HG03159 (cell line): ENCODE measurements at regions not wholly inside any gene's neighbourhood (a gene's known extent, or its start where the extent isn't known, plus 50 kb on each side); places are given as distances from the start of the nearest gene placed in this dataset.
"Not testable (repeated sequence)": the region's sequence is repeated elsewhere in the genome, so short reads cannot be mapped to it uniquely, and the experiment has no call there.

ENCODE experiments used
- ATAC-seq: cut with Tn5 transposase; IDR thresholded peaks from one replicate; pipeline ENCODE4 v1.9.1; 2021; ENCODE audit warnings: mild to moderate bottlenecking, moderate library complexity; ENCODE audit not compliant: unreplicated experiment

DNA sequence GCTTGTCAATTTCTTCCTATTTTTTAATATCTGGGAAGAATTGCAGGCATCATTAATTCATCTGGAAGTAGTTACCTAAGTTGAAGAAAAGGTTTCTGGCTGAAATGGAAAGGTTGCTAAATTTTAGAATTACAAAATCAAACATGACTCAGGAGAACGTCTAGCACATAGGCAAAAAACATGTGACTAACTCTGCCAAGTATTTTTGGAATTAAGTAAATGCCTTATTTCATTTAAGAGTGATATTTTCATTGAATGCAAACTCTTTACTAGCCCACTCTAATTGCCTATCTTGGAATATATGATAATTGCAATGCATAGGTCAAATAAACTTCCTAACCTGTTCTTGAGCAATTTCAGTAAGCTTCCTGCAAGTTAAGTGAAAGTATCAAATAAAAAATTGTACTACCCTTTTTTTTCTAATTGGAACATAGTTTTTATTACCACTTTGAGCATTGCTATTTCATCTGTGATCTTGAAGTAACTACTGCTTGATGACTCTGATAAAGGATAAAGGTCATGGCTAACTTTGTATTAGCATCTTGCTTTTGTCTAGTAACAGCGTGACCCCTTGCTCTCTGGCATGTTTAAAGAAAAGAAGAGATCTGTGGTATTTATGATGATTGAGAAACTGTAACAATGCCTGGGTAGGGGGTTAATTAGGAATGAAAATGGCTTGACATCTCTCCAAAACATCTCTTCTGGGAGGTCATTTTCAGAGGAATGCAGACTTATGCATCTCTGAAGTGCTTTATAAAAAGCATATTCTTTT, 208.3 kb upstream of the NCAM2 start:
- no peak for ATAC-seq

GRCh38 chr21:20800106-20800505, 198.1 kb upstream of the NCAM2 start:
- ATAC-seq: no peak

DNA sequence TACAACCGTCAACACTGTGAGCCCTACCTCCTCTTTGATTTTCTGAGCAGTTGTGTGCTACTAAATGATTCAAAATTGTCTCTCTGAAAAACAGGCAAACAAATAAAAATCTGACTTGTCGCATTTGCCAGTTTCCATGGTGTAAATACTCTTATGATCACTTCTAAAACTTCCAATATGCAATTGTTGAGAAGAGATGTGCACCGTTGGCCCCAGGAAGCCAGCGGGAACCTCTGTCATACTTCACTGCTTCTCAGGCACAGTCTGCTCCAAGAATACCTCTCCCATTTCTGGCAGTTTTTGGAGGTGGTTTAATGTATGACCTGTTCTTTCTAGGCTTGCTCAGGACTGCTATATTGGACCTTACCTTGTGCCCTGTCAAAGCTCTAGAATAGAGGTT, 196.0 kb upstream of the NCAM2 start:
- no peak for ATAC-seq

DNA sequence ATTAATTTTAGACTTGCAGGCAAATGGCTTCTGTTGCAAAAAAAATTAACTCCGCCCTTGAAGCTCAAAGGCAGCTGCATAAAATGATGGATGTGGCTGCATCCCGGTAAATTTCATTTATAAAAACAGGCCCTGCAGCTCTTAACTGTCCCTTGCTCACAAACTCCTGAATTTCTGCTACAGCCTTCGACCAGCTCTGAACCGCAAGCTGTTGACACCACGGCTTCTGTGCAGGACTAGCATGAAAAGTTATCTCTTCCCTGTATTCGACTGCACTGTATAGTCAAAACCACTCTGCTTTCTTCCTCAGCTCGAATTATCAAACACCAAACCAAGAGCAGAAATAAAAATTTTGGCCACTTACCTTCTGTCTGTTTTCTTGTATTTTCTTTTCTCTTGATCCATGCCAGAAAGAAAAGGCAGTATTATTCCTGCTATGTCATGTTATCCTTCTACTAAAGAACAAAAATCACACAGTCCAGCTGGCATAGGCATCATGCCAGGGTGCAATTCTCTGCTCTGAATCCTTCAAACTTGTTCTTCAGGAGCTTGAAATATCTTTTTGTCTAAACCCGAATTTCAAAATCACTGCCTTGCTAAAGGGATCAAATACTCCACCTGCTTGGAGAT, 195.5 kb upstream of the NCAM2 start:
- ATAC-seq: no peak

- no peak for ATAC-seq
Measured at GRCh38 chr21:20811702-20812101, 186.5 kb upstream of the NCAM2 start.

DNA sequence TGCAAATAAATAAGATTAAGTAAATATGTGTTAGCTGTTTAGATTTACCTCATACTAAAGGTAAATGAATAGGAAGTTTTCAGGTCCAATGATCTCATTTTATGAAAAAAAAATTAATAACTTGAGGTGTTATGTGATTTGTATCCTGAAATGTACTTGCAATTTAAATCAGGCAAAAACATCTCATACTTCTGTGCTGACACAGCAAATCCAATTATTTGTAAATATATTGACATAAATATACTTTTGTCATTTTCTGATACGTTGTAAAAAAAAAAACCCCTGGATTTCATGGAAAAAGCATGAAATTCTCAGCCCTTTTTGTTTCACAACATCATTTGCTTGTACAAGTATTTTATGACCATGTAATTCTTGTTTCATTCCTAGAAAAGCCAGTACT, 184.1 kb upstream of the NCAM2 start:
- no peak for ATAC-seq

DNA sequence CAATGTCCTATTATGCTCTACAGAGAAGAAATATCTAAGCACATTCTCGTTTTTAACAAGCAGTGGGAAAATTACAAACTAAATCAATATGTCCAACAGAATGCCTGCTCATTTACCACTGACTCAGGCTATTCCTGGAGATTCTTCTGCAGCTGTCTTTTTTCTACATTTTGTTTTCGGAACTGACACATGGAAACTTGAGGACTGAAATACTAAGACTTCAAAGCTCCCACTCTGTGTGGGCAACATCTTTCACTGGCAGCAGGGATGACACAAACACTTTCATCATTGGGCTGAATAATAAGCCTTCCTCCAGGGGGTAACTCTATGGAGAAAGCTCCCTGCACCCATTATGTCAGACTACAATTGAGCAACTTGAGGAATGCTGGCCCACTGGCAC, 175.5 kb upstream of the NCAM2 start:
- no peak for ATAC-seq

DNA sequence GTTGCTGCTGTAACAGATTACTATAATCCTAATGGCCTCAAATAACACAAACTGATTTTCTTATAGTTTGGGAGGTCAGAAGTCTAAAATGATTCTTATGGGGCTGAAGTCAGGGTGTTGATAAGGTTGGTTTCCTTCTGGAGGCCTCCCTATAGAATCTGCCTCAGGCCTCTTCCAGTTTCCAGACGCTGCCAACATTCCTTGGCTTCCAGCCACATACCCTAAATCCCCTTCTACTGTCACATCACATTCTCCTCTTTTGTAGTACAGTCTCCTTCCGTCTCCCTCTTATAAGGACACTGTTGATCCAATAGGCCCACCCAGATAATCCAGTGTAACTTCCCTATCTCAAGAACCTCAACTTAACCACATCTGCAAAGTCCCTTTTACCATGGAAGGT, 145.3 kb upstream of the NCAM2 start:
- no peak for ATAC-seq

DNA sequence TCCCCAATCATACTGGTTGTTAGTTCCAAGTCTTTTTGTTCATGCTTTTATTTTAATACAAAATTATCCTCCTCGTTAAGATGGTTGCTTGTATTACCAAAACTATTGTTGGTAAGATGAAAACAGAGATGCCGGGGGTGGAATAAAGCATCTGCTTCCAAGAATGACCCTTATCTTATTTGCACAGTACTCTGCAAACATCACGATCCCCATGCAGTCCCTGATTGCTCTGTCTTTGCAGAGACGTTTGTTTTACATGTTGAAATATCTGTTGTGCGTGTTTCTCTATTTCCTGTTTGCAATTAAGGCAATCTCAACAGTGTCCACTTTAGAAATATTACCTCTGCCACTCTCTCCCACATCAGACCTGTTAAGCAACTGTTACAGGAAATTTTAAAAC, 141.3 kb upstream of the NCAM2 start:
- ATAC-seq: no peak

- no peak for ATAC-seq
Measured at GRCh38 chr21:20874202-20874601, 124.0 kb upstream of the NCAM2 start.

- no peak for ATAC-seq
Measured at GRCh38 chr21:20875742-20876141, 122.5 kb upstream of the NCAM2 start.

DNA sequence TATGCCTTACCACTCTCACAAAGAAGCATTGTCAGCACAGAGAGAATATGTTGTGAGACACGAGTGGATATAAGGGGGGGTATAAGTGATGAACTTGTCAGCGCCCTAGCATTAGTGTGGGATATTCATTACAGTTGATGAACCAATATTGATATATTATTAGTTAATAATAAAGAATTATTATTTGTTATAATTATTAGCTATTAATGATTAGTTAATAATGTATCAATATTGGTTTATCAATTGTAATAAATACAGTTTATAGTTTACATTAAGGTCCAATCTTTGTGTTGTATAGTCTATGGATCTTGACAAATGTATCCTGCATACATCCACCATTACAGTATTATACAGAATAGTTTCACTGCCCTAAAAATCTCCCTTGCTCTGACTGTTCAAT, 120.2 kb upstream of the NCAM2 start:
- ATAC-seq: no peak

DNA sequence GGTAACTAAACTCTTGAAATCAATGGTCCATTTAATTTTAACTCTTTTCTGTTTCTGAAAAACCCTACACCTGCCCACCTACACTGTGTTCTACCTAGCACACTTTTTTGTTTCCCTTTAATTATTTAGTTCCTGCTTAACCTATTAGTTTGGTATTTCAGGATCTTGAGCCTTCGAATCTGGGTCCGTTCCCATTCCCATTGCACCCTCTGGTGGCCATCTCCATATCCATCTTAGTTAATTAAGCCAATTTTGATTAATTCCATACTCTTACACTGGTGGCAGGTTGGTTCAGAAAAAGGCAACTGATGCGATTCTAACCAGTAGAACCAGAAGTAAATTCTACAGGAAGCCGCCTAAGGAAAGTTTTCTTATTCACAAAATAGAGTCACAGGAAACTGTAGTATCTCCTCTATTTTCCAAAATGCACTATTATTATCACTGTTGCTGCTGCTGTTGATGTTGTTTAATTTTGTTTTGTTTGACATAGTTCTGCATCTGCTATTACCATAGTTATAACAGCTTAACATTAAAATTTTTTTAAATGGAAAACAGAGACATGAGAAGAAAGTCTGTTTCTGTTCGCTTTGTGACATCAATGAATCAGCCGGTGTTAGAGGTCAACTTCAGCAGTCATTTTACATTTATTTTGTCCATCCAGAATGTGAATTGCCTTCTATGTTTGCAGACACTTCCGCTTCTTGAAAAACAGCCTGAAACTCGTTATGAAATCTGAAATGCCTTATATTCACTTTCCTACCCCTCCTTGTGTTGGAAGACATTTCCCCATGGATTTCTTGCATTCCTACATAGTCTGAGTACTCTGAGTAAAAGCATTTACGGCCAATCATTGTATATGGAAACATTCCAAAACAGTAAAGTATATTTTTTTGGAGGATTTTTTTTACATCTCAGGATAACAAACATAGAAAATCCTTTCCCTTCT, 115.5 kb upstream of the NCAM2 start:
- ATAC-seq: no peak

GRCh38 chr21:20883408-20883800, 114.8 kb upstream of the NCAM2 start:
- no peak for ATAC-seq

DNA sequence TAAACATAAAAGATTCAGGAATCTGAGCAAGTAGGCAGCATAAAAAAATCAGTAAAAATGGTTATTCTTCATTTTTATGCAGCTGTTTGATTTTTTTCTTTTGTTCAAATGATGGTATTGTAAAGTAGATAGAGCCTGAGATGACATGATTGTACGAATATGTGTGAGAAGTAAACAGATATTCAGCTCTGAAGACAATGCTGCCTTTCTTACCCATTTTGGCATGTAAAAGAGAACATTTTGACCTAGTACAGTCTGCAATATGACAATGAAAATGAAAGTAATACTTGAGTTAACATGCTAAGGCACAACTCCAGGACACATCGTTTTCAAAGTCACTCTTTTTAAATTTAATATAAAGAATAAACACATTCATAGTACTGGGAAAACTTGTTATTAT, 95.7 kb upstream of the NCAM2 start:
- no peak for ATAC-seq

GRCh38 chr21:20902998-20903397, 95.2 kb upstream of the NCAM2 start:
- no peak for ATAC-seq

- ATAC-seq: not testable (repeated sequence)
Measured at GRCh38 chr21:20927555-20927954, 70.7 kb upstream of the NCAM2 start.

GRCh38 chr21:20942523-20942922, 55.7 kb upstream of the NCAM2 start:
- ATAC-seq: no peak

DNA sequence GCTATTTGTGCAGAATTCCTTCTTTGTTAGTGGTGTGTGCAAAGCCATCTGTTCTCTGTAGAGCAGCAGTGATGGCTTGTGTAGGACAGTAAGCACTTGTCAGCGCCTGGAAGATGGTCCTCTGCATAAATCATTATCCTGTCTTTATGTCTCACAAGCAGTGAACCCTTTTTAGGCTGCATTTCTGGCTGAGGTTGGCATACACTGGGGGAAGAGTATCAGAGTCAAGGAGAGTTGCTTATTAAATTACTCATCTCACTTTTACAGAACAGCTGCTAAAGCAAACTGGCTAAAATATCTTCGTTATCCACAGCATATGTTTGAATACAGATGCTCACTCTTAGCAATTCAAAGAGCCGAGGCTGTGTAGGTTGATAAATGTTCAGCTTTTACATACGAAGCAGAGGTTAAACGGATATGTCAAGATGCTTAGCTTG, 54.6 kb upstream of the NCAM2 start:
- no peak for ATAC-seq

DNA sequence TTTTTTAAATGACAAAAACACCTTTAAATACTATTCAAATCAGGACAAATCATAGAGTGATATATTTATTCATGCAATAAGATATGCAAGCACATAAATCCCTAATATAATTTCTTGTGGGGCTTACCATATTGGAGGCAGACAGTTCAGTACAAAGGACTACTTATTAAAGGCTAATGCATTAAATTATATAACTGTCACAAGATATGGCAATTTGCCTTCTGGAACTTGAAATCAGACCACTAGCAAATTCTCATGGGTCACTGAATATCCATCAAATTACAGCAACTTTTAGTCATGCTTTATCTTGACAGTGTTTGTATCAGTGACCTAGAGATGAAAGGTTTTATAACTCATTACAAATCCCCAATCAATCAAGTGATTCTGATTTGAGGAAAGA, 54.1 kb upstream of the NCAM2 start:
- ATAC-seq: no peak

DNA sequence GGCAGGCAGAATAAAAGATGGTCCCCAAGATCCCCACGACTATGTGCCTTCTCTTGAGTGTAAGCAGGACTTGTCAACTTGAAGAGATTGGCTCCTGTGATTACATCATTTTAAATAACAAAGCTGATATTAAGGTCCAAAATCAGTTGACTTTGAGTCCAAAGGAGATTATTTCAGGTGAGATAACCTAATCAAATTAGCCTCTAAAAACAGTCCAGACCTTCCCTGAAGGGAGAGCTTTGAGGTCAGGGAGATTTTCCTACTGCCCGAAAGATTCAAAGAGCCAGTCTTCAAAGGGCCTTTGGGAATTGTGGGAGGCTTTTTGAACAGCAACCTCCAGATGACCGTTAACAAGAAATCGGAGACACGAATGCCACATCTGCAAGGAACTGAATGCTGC, 51.5 kb upstream of the NCAM2 start:
- ATAC-seq: no peak
